ENCODE measurements at regions not wholly inside any gene's neighbourhood (a gene's known extent, or its start where the extent isn't known, plus 50 kb on each side); places are given as distances from the start of the nearest gene placed in this dataset.

DNA sequence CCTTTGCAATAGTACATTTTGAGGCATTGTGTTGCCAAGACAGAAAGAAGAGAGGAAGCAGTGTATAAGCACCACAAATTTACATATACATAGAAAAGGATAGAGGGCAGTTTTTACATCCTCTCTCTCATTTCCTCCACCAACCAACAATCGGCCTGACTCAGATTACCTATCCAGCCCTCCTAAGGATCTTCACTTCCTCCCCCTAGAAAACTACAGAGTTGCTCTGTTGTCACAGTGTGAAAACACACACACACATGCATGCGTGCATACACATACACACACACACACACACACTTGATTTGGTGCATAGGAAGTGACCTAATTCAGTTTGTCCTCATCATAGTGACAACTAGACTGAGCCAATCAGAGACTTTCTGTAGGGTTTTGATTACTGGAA lies 98.8 kb upstream of the SPRY1 start:
- Histone ChIP-seq H3K27me3 (ENCODE audit: control insufficient read depth, low read length) (no peaks in the 10 kb centered on the region), H3K36me3 (ENCODE audit: control insufficient read depth, low read length) (no peaks in the 10 kb centered on the region)

DNA sequence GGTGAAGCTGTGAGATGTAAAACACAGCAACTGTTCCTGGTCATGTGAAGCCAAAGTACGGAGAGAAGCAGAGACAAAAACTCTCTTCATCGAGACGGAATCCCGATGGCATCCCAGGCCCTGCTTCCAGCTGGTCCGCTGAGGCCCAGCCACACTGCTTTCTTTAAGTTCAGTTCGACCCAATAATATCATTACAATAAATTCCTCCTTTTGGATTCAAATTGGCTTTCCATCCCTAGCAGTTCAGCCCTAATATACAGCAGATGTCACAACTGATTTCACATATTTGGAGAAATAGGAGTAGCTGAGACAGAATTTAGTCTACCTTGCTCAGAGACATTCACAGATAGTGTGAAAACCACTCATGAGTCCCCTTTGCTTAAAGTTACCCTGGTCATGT lies 98.3 kb upstream of the SPRY1 start:
- Histone ChIP-seq H3K4me2 (ENCODE audit: low read length) (no peak overlapping the region), H3K4me1 (ENCODE audit: control insufficient read depth, low read length) (no peaks in the 10 kb centered on the region), H3K4me3 (ENCODE audit: low read length) (no peak overlapping the region), H3K9me3 (ENCODE audit: control insufficient read depth, insufficient read depth, low read length) (no peaks in the 10 kb centered on the region), H3F3A (ENCODE audit: control insufficient read depth, insufficient read depth) (no peaks in the 10 kb centered on the region), H4K20me1 (ENCODE audit: control insufficient read depth, insufficient read depth, low read depth, low read length) (no peaks in the 10 kb centered on the region), H3K79me2 (ENCODE audit: control insufficient read depth, low read length) (no peaks in the 10 kb centered on the region), H3K36me3 (ENCODE audit: control insufficient read depth, low read length) (no peaks in the 10 kb centered on the region), H3K9me2 (replicated peaks; ENCODE audit: control insufficient read depth, low read length) (no peaks in the 10 kb centered on the region), H3K27me3 (ENCODE audit: control insufficient read depth, low read length) (no peaks in the 10 kb centered on the region), H3K27ac (ENCODE audit: low read depth, low read length) (no peak overlapping the region)
- TF ChIP-seq EZH2phosphoT487 (IDR thresholded peaks at IDR 0.05; ENCODE audit: borderline replicate concordance, low read length) = no peak
- TF ChIP-seq, protein P1, sequence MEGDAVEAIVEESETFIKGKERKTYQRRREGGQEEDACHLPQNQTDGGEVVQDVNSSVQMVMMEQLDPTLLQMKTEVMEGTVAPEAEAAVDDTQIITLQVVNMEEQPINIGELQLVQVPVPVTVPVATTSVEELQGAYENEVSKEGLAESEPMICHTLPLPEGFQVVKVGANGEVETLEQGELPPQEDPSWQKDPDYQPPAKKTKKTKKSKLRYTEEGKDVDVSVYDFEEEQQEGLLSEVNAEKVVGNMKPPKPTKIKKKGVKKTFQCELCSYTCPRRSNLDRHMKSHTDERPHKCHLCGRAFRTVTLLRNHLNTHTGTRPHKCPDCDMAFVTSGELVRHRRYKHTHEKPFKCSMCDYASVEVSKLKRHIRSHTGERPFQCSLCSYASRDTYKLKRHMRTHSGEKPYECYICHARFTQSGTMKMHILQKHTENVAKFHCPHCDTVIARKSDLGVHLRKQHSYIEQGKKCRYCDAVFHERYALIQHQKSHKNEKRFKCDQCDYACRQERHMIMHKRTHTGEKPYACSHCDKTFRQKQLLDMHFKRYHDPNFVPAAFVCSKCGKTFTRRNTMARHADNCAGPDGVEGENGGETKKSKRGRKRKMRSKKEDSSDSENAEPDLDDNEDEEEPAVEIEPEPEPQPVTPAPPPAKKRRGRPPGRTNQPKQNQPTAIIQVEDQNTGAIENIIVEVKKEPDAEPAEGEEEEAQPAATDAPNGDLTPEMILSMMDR (IDR thresholded peaks at IDR 0.05; ENCODE audit: low read depth, low read length, poor library complexity, severe bottlenecking) = no peak

More for the DNA sequence above, 98.8 kb upstream of the SPRY1 start:
- no peak overlapping the region for H3K27ac ChIP-seq (ENCODE audit: low read depth, low read length)
- no peaks in the 10 kb centered on the region for H3K9me3 ChIP-seq (ENCODE audit: control insufficient read depth, insufficient read depth, low read length)
- no peak overlapping the region for H3K4me2 ChIP-seq (ENCODE audit: low read length)
- no peak overlapping the region for H3K4me3 ChIP-seq (ENCODE audit: low read length)
- no peaks in the 10 kb centered on the region for H3K79me2 ChIP-seq (ENCODE audit: control insufficient read depth, low read length)
- TF ChIP-seq, protein P1 (IDR thresholded peaks at IDR 0.05; ENCODE audit: low read depth, low read length, poor library complexity, severe bottlenecking) = no peak
- no peak for TF ChIP-seq EZH2phosphoT487 (IDR thresholded peaks at IDR 0.05; ENCODE audit: borderline replicate concordance, low read length)
- no peaks in the 10 kb centered on the region for H3K9me2 ChIP-seq (replicated peaks; ENCODE audit: control insufficient read depth, low read length)
- H4K20me1 ChIP-seq (ENCODE audit: control insufficient read depth, insufficient read depth, low read depth, low read length) = no peaks in the 10 kb centered on the region
- H3F3A ChIP-seq (ENCODE audit: control insufficient read depth, insufficient read depth) = no peaks in the 10 kb centered on the region
- H3K4me1 ChIP-seq (ENCODE audit: control insufficient read depth, low read length) = no peaks in the 10 kb centered on the region

DNA sequence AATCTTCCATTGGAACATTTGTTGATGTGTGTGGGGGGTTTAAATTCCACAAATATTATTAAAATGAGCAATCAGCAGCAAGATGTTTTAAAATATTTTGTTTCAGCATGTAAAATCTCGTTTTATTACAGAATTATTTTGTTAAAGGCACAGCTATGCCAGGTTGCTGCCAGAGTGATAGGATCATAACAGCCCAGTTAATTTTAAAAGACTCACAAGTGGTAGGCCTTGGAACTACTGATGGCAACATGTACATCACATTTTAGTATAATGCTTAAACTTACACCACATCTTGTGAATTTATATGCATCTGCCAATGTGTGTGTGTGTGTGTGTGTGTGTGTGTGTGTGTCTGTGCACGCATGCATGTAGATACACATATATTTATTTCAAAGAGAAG lies 97.8 kb upstream of the SPRY1 start:
- TF ChIP-seq EZH2phosphoT487 (IDR thresholded peaks at IDR 0.05; ENCODE audit: borderline replicate concordance, low read length) = no peak
- TF ChIP-seq, protein P1 (IDR thresholded peaks at IDR 0.05; ENCODE audit: low read depth, low read length, poor library complexity, severe bottlenecking) = no peak
- H3F3A ChIP-seq (ENCODE audit: control insufficient read depth, insufficient read depth) = no peaks in the 10 kb centered on the region
- H3K4me2 ChIP-seq (ENCODE audit: low read length) = no peak overlapping the region
- no peaks in the 10 kb centered on the region for H3K9me2 ChIP-seq (replicated peaks; ENCODE audit: control insufficient read depth, low read length)
- no peak overlapping the region for H3K27ac ChIP-seq (ENCODE audit: low read depth, low read length)
- no peaks in the 10 kb centered on the region for H3K4me1 ChIP-seq (ENCODE audit: control insufficient read depth, low read length)
- H4K20me1 ChIP-seq (ENCODE audit: control insufficient read depth, insufficient read depth, low read depth, low read length) = no peaks in the 10 kb centered on the region
- H3K27me3 ChIP-seq (ENCODE audit: control insufficient read depth, low read length) = no peaks in the 10 kb centered on the region
- H3K36me3 ChIP-seq (ENCODE audit: control insufficient read depth, low read length) = no peaks in the 10 kb centered on the region
- H3K4me3 ChIP-seq (ENCODE audit: low read length) = no peak overlapping the region
- H3K9me3 ChIP-seq (ENCODE audit: control insufficient read depth, insufficient read depth, low read length) = no peaks in the 10 kb centered on the region
- no peaks in the 10 kb centered on the region for H3K79me2 ChIP-seq (ENCODE audit: control insufficient read depth, low read length)
